CD8-positive, alpha-beta memory T cell (primary cell): ENCODE measurements at regions not wholly inside any gene's neighbourhood (a gene's known extent, or its start where the extent isn't known, plus 50 kb on each side); places are given as distances from the start of the nearest gene placed in this dataset.
"Not testable (repeated sequence)": the region's sequence is repeated elsewhere in the genome, so short reads cannot be mapped to it uniquely, and the experiment has no call there.

Source experiments
- CTCF ChIA-PET: fragments of 350-600 bp; sonication (Branson Sonifier 250); formaldehyde crosslinking; loops from one replicate; lab custom pipeline; 2021; ENCODE audit warnings: antibody characterized with exemption; lab: Charles Lee
- POLR2A ChIA-PET: fragments of 350-600 bp; sonication (Branson Sonifier 250); formaldehyde crosslinking; loops from one replicate; lab custom pipeline; 2021; ENCODE audit warnings: antibody characterized with exemption; lab: Charles Lee
- DNase-seq, 5 donors: peaks; one replicate each; pipeline versions ENCODE4 v3.0.0 to v3.0.0-alpha.2; 2020 to 2022; ENCODE audit warnings: mixed read lengths in 1 of 5
- H3K27ac ChIP-seq: one replicate; pipeline ENCODE4 v1.7.0; 2013; ENCODE audit warnings: low read depth, mild to moderate bottlenecking, low read length, moderate library complexity
- H3K27me3 ChIP-seq: 2 replicates; pipeline ENCODE4 v1.7.0; 2013; ENCODE audit warnings: low read length, mild to moderate bottlenecking; ENCODE audit not compliant: insufficient read depth, poor library complexity, severe bottlenecking
- H3K36me3 ChIP-seq: 2 replicates; pipeline ENCODE4 v1.7.0; 2013; ENCODE audit warnings: mild to moderate bottlenecking, low read length, moderate library complexity; ENCODE audit not compliant: insufficient read depth
- H3K4me1 ChIP-seq: 2 replicates; pipeline ENCODE4 v1.7.0; 2013; ENCODE audit warnings: mild to moderate bottlenecking, low read length, moderate library complexity; ENCODE audit not compliant: insufficient read depth
- H3K4me3 ChIP-seq: 2 replicates; pipeline ENCODE4 v1.7.0; 2013; ENCODE audit warnings: mild to moderate bottlenecking, low read length
- H3K9me3 ChIP-seq: 2 replicates; pipeline ENCODE4 v1.7.0; 2013; ENCODE audit warnings: mild to moderate bottlenecking, low read length
- H3K27ac Mint-ChIP-seq, 8 donors: one replicate each; pipeline ENCODE4 v1.8.0; 2020 to 2021; ENCODE audit warnings: mixed read lengths in 8 of 8, mild to moderate bottlenecking in 6 of 8, inconsistent platforms in 3 of 8, moderate library complexity in 3 of 8
- H3K27me3 Mint-ChIP-seq, 2 donors: one replicate each; pipeline ENCODE4 v1.8.0; 2020 to 2021; ENCODE audit warnings: mixed read lengths in 2 of 2, mild to moderate bottlenecking in 1 of 2, moderate library complexity in 1 of 2
- H3K36me3 Mint-ChIP-seq, 3 donors: one replicate each; pipeline ENCODE4 v1.8.0; 2020 to 2021; ENCODE audit warnings: mixed read lengths in 3 of 3, inconsistent platforms in 1 of 3, mild to moderate bottlenecking in 1 of 3
- H3K4me1 Mint-ChIP-seq, 3 donors: one replicate each; pipeline ENCODE4 v1.8.0; 2020 to 2021; ENCODE audit warnings: mixed read lengths in 3 of 3, inconsistent platforms in 1 of 3, mild to moderate bottlenecking in 1 of 3
- H3K4me3 Mint-ChIP-seq, 7 donors: one replicate each; pipeline ENCODE4 v1.8.0; 2020 to 2021; ENCODE audit warnings: mixed read lengths in 7 of 7, mild to moderate bottlenecking in 6 of 7, moderate library complexity in 4 of 7, inconsistent platforms in 2 of 7
- H3K9me3 Mint-ChIP-seq, 5 donors: one replicate each; pipeline ENCODE4 v1.8.0; 2020 to 2022; ENCODE audit warnings: mixed read lengths in 5 of 5, mild to moderate bottlenecking in 3 of 5, moderate library complexity in 2 of 5, inconsistent platforms in 1 of 5

GRCh38 chr17:31717251-31717650, 141.8 kb downstream of the COPRS start:
- H3K4me3 ChIP-seq, CTCF ChIA-PET, H3K4me3 Mint-ChIP-seq, H3K9me3 ChIP-seq, H3K4me1 ChIP-seq, POLR2A ChIA-PET, H3K27ac Mint-ChIP-seq, H3K36me3 ChIP-seq, DNase-seq, H3K9me3 Mint-ChIP-seq, H3K27ac ChIP-seq, H3K27me3 ChIP-seq, H3K4me1 Mint-ChIP-seq, H3K36me3 Mint-ChIP-seq: not testable (repeated sequence)
- H3K27me3 Mint-ChIP-seq, result peaks cover 7 to 17% of the 10 kb centered on the region in 2 donors

GRCh38 chr17:31715446-31715845, 143.6 kb downstream of the COPRS start:
- Mint-ChIP-seq H3K27me3 (peaks cover 5 to 10% of the 10 kb centered on the region in 2 donors), H3K4me1 (peaks cover 0 to 4% (median 4%) of the 10 kb centered on the region in 3 donors), H3K4me3 (no peak overlapping the region), H3K36me3 (no peaks in the 10 kb centered on the region), H3K9me3 (peaks cover 0 to 4% (median 0%) of the 10 kb centered on the region in 5 donors), H3K27ac (peak overlapping the region in 5 of 8 donors; percentile 7 to 97 (median 59))
- H3K9me3 ChIP-seq, result no peaks in the 10 kb centered on the region
- DNase-seq, result no peak
- ChIA-PET POLR2A (no interaction called here), CTCF (no interaction called here)
- no peak overlapping the region for H3K4me3 ChIP-seq
- no peaks in the 10 kb centered on the region for H3K27me3 ChIP-seq
- no peaks in the 10 kb centered on the region for H3K36me3 ChIP-seq
- no peak overlapping the region for H3K27ac ChIP-seq
- no peaks in the 10 kb centered on the region for H3K4me1 ChIP-seq

- Histone ChIP-seq H3K27ac (no peak overlapping the region), H3K27me3 (peaks cover 5% of the 10 kb centered on the region), H3K9me3 (no peaks in the 10 kb centered on the region), H3K4me3 (no peak overlapping the region), H3K4me1 (no peaks in the 10 kb centered on the region), H3K36me3 (no peaks in the 10 kb centered on the region)
- Mint-ChIP-seq H3K27ac (no peak overlapping the region), H3K27me3 (peaks cover 17 to 63% of the 10 kb centered on the region in 2 donors), H3K4me3 (no peak overlapping the region), H3K4me1 (no peaks in the 10 kb centered on the region), H3K36me3 (no peaks in the 10 kb centered on the region), H3K9me3 (no peaks in the 10 kb centered on the region)
- DNase-seq, result no peak
- POLR2A ChIA-PET, result no interaction called here
- CTCF ChIA-PET, result no interaction called here
These were observed 154.6 kb downstream of the COPRS start for GRCh38 chr17:31704483-31704882.

- H3K27ac ChIP-seq, result no peak overlapping the region
- CTCF ChIA-PET, result no interaction called here
- Mint-ChIP-seq H3K27ac (peak overlapping the region in 1 of 8 donors; percentile 54), H3K9me3 (no peaks in the 10 kb centered on the region), H3K4me1 (no peaks in the 10 kb centered on the region), H3K4me3 (no peak overlapping the region), H3K27me3 (peaks cover 17 to 56% of the 10 kb centered on the region in 2 donors), H3K36me3 (no peaks in the 10 kb centered on the region)
- DNase-seq, result no peak
- H3K4me1 ChIP-seq, result no peaks in the 10 kb centered on the region
- no peak overlapping the region for H3K4me3 ChIP-seq
- H3K36me3 ChIP-seq, result no peaks in the 10 kb centered on the region
- no peaks in the 10 kb centered on the region for H3K9me3 ChIP-seq
- H3K27me3 ChIP-seq, result peaks cover 5% of the 10 kb centered on the region
- POLR2A ChIA-PET, result no interaction called here
These were observed 157.0 kb downstream of the COPRS start for GRCh38 chr17:31702041-31702440.

- H3K27ac Mint-ChIP-seq, result no peak overlapping the region
- Histone ChIP-seq H3K27me3 (peaks cover 5% of the 10 kb centered on the region), H3K9me3 (no peaks in the 10 kb centered on the region), H3K4me3 (no peak overlapping the region), H3K27ac (no peak overlapping the region), H3K36me3 (no peaks in the 10 kb centered on the region), H3K4me1 (no peaks in the 10 kb centered on the region)
- no peak for DNase-seq
- no peaks in the 10 kb centered on the region for H3K36me3 Mint-ChIP-seq
- H3K4me1 Mint-ChIP-seq, result no peaks in the 10 kb centered on the region
- H3K9me3 Mint-ChIP-seq, result no peaks in the 10 kb centered on the region
- CTCF ChIA-PET, result no interaction called here
- POLR2A ChIA-PET, result no interaction called here
- no peak overlapping the region for H3K4me3 Mint-ChIP-seq
- H3K27me3 Mint-ChIP-seq, result peaks cover 14 to 51% of the 10 kb centered on the region in 2 donors
These were observed 158.1 kb downstream of the COPRS start for GRCh38 chr17:31700973-31701372.

- Mint-ChIP-seq H3K4me1 (no peaks in the 10 kb centered on the region), H3K27ac (no peak overlapping the region), H3K36me3 (no peaks in the 10 kb centered on the region), H3K9me3 (no peaks in the 10 kb centered on the region), H3K4me3 (no peak overlapping the region), H3K27me3 (peaks cover 9 to 41% of the 10 kb centered on the region in 2 donors)
- ChIA-PET POLR2A (no interaction called here), CTCF (no interaction called here)
- Histone ChIP-seq H3K27ac (no peak overlapping the region), H3K4me3 (no peak overlapping the region), H3K4me1 (no peaks in the 10 kb centered on the region), H3K36me3 (no peaks in the 10 kb centered on the region), H3K9me3 (no peaks in the 10 kb centered on the region), H3K27me3 (peaks cover 5% of the 10 kb centered on the region)
- DNase-seq, result no peak
These were observed 159.2 kb downstream of the COPRS start for GRCh38 chr17:31699886-31700285.

GRCh38 chr17:31699281-31699680, 159.8 kb downstream of the COPRS start:
- Histone ChIP-seq H3K27me3 (peaks cover 5% of the 10 kb centered on the region), H3K4me1 (no peaks in the 10 kb centered on the region), H3K36me3 (no peaks in the 10 kb centered on the region), H3K27ac (no peak overlapping the region), H3K4me3 (no peak overlapping the region), H3K9me3 (no peaks in the 10 kb centered on the region)
- no peak overlapping the region for H3K4me3 Mint-ChIP-seq
- peaks cover 7 to 40% of the 10 kb centered on the region in 2 donors for H3K27me3 Mint-ChIP-seq
- ChIA-PET CTCF (no interaction called here), POLR2A (no interaction called here)
- no peak for DNase-seq
- no peaks in the 10 kb centered on the region for H3K9me3 Mint-ChIP-seq
- H3K36me3 Mint-ChIP-seq, result no peaks in the 10 kb centered on the region
- no peaks in the 10 kb centered on the region for H3K4me1 Mint-ChIP-seq
- H3K27ac Mint-ChIP-seq, result no peak overlapping the region

GRCh38 chr17:31698751-31699150, 160.3 kb downstream of the COPRS start:
- H3K36me3 Mint-ChIP-seq, result no peaks in the 10 kb centered on the region
- H3K4me1 ChIP-seq, result no peaks in the 10 kb centered on the region
- peaks cover 1% of the 10 kb centered on the region for H3K27me3 ChIP-seq
- H3K4me1 Mint-ChIP-seq, result no peaks in the 10 kb centered on the region
- CTCF ChIA-PET, result no interaction called here
- no peaks in the 10 kb centered on the region for H3K36me3 ChIP-seq
- no peaks in the 10 kb centered on the region for H3K9me3 ChIP-seq
- H3K4me3 Mint-ChIP-seq, result no peak overlapping the region
- H3K4me3 ChIP-seq, result no peak overlapping the region
- H3K27me3 Mint-ChIP-seq, result peaks cover 7 to 35% of the 10 kb centered on the region in 2 donors
- no peaks in the 10 kb centered on the region for H3K9me3 Mint-ChIP-seq
- no peak overlapping the region for H3K27ac Mint-ChIP-seq
- DNase-seq, result no peak
- POLR2A ChIA-PET, result no interaction called here
- no peak overlapping the region for H3K27ac ChIP-seq

GRCh38 chr17:31697838-31698237, 161.2 kb downstream of the COPRS start:
- ChIA-PET POLR2A (interaction anchor here (0.6 kb wide), 1 partner anchor 96 kb away, joined by 5 read pairs; no protein-coding TSS in a partner anchor), CTCF (no interaction called here)
- H3K36me3 Mint-ChIP-seq, result no peaks in the 10 kb centered on the region
- DNase-seq, result no peak
- H3K9me3 Mint-ChIP-seq, result no peaks in the 10 kb centered on the region
- H3K4me3 ChIP-seq, result no peak overlapping the region
- no peak overlapping the region for H3K27ac ChIP-seq
- peak overlapping the region in 2 of 8 donors; percentile 48 to 84 for H3K27ac Mint-ChIP-seq
- no peaks in the 10 kb centered on the region for H3K4me1 Mint-ChIP-seq
- H3K27me3 ChIP-seq, result no peaks in the 10 kb centered on the region
- no peaks in the 10 kb centered on the region for H3K9me3 ChIP-seq
- peaks cover 7 to 30% of the 10 kb centered on the region in 2 donors for H3K27me3 Mint-ChIP-seq
- no peaks in the 10 kb centered on the region for H3K4me1 ChIP-seq
- no peaks in the 10 kb centered on the region for H3K36me3 ChIP-seq
- H3K4me3 Mint-ChIP-seq, result no peak overlapping the region
